HG03103 (cell line): ENCODE measurements at regions not wholly inside any gene's neighbourhood (a gene's known extent, or its start where the extent isn't known, plus 50 kb on each side); places are given as distances from the start of the nearest gene placed in this dataset.
"Not testable (repeated sequence)": the region's sequence is repeated elsewhere in the genome, so short reads cannot be mapped to it uniquely, and the experiment has no call there.

ENCODE experiments used
- ATAC-seq: cut with Tn5 transposase; IDR thresholded peaks from one replicate; pipeline ENCODE4 v1.9.1; 2021; ENCODE audit warnings: low read depth; ENCODE audit not compliant: unreplicated experiment

DNA sequence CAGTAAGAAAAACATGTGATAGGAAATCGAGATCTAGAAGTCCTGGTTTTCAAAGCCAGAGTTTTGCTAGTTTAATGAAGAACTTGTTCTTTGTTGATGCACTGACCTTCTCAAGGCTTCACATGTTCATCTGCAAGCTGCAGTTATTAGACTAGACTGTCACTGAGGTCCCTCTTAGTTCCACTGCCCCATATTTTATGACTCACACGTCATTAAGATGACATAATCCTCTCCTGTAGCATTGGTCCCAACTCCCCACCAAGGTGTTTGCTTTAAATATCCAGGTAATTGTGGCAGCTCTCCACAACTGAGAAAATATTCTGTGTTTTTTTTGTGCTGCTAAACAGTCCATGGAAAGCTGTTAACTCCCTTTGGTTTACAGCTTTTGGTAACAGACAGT, 149.7 kb downstream of the MREG start:
- no peak for ATAC-seq

DNA sequence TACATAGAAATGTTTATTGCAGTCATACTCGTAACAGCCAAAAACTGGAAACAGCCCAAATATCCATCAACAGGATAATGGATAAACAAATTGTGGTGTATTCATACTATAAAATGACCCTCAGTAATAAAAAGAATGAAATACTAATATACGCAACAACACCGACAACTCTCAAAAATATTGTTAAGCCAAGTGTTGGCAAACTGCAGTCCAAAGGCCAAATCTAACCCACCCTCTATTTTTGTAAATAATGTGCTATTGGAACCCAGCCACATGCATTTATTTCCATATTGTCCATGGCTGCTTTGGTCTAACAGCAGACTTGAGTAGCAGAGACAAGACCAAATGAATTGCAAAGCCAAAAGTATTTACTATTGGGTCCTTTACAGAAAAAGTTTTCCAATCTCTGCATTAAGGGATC, 151.0 kb downstream of the MREG start:
- no peak for ATAC-seq

DNA sequence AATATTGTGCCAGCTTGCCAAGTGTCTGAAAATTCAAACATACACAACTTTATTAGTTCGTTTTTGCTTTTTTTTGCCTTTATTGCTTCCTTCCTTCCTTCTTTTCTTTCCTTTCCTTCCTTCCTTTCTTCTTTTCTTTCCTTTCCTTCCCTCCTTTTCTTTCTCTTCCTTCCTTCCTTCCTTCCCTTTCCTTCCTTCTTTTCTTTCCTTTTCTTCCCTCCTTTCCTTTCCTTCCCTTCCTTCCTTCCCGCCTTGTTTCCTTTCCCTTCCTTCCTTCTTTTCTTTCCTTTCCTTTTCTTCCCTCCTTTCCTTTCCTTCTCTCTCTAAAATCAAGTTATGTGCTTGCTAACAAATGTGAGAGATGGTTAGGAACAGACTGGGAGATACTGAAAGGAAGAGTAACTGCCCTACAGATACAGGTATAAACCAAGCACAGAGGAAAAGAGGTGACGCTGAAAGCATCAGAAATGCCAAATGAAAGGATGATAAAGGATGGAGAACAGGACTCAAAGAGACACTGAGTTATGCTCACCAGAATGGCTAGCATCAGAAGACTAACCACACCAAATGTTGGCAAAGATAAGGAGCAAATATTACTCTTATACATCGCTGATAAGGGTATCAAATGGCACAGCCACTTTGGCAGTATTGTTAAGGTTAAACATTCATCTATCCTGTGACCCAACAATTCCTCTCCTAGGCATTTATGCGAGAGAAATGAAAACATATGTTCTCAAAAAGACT, 151.6 kb downstream of the MREG start:
- no peak for ATAC-seq

DNA sequence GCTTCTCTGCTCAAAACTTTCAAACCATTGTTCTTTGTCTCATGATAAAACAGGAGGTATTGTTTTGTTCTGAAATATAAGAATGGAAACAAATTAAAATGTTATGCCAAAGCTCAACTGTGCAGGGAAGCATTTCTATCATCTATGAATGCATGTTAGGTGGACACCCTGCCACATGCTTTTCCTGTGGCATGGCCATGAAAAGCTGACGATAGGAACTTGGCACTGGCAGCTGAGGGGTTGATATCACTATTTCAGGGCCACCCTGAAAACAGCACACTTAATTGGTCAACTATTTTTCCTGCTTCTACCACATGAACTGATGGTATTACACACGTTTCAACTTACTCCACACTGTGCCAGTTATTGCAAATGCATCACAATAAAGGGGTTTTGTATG, 157.3 kb downstream of the MREG start:
- ATAC-seq: no peak

DNA sequence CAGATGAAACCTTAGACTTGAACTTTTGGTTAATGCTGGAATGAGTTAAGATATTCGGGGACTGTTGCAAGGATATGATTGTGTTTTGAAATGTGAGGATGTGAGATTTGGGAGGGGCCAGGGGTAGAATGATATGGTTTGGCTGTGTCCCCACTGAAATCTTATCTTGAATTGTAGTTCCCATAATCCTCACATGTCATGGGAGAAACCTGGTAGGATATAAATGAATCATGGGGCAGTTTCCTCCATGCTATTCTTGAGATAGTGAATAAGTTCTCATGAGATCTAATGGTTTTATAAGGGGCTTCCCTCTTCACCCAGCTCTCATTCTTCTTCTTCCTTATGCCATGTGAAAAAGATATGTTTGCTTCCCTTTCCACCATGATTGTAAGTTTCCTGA, 158.0 kb downstream of the MREG start:
- ATAC-seq: not testable (repeated sequence)

DNA sequence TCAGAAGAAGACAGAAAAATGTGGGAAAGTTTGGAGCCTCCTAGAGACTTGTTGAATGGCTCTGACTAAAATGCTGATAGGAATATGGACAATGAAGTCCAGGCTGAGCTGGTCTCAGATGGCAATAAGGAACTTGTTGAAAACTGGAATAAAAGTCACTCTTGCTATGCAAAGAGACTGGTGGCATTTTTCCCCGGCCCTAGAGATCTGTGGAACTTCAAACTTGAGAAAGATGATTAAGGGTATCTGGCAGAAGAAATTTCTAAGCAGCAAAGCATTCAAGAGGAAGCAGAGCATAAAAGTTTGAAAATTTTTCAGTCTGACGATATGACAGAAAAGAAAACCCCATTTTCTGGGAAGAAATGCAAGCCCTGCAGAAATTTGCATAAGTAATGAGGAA, 159.3 kb downstream of the MREG start:
- ATAC-seq: no peak

DNA sequence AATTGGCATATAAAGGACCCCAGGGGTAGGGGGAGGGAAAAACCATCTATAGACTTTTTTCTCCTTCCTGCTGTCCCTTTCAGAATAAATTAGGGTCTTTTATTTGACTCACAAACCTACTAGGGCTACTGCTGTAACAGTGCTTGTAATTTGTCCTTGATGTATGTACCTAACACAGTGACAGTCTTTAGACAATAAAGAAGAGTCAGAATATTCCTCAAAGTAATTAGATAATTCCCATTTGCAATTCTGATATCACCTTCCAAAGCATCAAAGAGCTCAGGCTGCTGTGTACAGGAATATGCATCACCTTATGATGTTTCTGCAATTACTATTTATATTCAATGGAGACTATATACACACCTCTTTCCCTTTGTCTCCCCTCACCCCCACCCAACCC, 161.7 kb downstream of the MREG start:
- no peak for ATAC-seq

DNA sequence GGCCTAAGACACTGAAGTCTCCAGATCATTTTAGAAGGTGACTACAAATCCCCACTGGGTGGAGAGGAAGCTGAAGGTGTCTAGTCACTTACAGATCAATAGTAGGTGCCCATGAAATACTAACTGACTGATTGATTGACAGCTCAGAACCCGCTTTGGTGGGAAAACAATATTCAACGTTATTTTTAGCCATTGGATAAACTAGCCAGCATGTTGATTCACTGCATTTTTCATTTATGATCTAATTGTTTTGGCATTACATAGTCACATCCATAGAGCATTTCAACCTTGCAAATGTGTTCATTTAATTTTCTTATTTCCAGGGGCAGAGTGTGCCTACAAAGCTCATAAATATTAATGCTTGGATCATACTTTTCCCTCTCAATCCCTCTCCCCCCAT, 162.3 kb downstream of the MREG start:
- no peak for ATAC-seq

DNA sequence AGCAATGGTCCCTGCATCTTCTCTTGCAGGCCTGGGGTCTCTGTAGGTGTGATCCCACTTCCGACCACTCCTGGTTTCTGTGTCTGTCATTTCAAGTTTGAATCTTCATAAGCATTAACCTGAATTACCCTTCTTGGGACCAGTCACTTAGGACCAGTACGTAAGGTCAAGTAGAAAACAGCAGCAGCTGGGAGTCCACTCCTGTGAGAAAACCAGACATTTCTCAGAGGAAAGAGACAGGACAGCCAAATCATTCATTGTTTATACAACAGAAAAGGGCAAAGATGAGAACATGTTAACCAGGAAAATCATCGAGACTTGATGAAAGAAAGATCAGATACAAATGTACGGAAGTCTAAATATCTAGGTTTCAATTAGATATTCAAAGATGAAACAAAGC, 163.0 kb downstream of the MREG start:
- no peak for ATAC-seq

DNA sequence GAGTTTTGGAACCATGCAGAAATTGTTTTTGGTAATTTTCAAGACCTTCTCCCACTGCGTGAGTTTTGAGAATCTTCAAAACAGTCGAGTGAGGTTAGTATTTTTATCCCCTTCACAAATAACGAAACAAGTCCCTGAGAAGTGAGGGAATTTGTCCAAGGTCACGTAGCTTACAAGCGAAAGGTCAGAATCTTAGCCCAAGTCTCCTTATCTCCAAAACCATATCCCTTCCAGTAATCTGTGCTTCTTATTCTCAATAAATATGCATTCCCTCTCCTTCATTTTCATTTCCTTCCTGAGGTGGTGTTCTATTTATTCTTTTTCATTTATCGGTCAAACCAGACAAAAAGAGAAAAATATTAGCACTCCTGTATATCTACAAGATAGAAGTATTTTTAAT, 163.6 kb downstream of the MREG start:
- ATAC-seq: no peak

DNA sequence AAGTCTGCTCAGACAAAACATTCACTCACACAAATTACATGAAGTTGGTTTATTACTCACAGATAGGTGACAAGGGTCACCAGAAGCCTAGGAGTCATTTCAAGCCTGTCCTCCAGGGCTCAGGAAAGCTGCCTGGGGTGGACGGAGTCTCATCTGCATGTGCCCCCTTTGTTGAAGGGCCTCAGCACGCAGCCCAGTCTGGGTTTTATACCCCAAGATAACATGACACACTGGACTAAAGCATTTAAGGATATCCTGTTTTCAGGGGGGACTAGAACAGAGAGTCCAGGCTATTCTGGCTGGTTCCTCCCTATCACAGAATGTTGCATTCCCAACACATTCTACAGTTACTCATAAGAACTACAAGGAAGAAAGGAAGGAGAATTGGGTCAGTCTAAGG, 164.7 kb downstream of the MREG start:
- ATAC-seq: no peak

DNA sequence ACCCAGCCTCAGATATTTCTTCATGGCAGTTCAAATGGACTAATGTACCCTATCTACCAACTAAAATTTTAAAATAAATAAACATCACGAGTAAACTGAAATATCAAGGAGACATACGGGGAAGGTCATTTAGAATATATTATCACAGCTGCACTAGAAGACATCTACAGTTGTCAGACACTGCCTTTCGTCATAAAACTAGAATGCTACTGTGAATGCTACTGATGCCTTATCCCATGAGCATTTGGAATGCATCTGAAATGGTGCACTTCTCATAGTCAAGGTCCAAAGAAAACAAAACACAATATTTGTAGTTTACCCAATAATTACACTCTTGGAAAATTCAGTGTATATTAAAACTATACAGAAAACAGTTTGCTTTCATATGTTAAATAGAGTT, 165.2 kb downstream of the MREG start:
- no peak for ATAC-seq

DNA sequence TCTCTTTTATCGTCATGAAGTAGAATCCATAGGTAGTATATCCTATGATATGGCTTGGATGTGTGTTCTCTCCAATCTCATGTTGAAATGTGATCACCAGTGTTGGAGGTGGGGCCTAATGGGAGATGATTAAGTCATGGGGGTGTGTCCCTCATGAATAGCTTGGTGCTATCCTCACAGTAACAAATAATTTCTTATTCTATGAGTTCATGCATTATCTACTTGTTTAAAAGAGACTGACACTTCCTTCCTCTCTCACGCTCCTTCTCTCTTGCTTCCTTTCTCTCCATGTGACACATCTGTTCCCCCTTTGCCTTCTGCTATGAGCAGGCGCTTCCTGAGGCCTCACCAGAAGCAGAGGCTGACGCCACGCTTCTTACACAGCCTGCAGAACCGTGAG, 165.6 kb downstream of the MREG start:
- no peak for ATAC-seq

DNA sequence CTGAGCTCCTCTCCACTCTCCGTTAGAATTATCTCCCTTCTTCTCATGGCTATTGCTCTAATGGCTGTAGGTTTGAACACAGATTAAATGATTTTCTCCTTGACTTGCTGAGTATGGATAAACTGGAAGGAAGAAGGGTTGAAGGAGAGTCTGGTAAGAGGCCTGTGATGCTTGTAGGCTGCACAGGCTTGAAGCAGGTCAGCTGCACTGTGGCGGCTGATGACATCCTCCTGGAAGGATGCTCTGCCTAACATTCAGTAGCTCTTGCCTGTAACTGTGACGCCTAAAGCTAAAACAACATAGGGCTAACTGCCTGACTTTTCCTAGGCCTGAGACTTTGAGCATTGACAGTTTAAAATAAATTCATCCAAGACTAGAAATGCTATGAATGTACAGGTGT, 166.3 kb downstream of the MREG start:
- ATAC-seq: no peak

DNA sequence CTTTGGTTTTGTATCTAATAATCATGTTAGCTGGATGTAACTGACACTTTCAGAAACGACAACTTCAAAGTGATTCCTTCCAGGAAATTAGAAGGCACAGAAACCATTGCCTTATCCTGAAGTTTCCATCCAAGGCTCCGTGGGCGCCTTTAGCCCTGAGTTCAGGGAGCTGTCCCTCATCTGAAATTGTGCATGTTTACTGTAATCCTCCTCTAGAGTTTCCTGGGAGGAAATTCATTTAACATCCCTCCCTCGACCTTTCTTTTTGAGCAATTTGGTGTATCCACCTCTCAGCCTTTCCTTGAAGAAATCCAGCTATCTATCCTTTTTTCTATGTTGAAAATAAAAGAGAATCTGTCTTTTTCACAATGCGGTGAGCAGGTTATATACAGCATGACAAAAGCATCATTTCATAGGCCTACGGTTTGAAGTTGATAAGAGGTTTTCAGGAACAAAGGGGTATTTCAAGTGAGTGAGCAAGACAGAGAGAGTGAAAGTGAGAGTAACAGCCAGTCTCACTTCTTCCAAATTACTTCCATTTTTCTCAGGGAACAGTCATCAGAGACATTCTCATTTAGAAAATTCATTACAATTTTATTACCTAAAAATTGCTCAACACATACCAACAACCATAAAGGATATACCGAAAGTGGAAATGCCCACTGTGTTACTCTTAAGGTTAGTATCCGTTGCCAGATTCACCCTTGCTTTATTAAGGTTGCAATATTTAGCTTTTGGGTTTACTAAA, 167.3 kb downstream of the MREG start:
- ATAC-seq: peak; percentile 86

DNA sequence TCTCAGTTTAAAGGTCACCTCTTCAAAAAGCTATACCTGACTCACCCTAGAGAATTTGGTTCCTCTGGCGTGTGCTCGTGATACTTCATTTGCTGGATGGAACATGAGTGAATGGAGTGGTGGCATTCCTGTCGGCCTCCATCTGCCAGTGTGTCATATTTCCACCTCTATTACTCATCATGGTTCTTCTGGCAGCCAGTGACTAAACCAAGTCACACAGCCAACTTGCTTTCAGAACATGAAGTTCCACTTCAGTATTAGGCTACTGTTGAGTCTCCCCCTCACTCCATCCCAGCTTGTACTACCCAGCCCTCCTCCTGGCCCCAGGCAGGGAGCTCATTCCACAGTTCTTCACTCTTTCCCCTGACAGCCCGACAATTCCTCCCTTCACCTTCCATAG, 169.8 kb downstream of the MREG start:
- ATAC-seq: no peak

DNA sequence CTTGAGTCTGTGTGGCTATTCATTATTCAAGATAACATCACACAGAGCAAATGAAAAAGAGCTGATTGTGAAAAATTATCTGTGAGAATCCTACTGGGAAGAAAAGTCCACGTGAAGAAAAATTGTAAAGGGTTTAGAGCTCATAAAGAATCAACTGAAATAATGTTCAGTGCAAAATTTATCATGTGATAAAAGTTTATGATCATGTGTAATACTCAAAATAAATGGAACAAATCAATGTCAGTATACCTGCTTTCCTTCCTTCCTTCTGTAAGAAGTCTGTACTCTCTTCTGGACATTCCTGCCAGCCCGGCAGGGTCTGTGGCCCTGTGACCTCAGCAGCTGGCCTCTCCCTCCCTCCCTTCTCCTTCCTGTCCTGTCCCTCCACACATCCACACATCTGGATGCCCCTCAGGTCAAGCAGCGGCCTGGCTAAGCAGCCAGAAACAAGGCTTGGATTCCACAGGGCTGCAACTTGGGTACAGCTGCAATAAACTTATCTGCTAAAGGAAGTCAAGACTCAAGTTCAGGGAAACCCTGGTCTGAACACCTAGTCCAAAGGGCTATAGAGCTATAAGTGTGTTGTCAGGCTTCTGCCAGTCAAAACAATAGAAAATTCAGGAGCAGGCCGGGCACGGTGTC, 172.1 kb downstream of the MREG start:
- no peak for ATAC-seq

DNA sequence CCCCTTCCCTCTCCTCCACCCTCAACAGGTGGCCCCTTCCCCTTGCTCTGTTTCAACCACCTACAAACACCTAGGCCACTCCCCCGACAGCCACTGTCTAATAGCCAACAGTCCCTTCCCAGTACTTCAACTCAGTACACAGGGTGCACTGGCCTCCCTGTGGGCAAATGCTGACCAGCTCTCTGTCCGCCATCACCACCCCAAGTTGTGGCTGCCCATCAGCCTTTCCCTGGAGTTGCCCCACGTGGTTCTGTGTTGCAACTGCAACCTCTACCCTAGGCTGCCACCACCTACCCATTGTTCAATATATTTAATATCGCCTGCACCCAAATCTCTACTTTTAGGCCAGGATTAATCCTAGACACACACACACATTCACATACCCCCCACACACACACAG, 173.5 kb downstream of the MREG start:
- ATAC-seq: no peak

DNA sequence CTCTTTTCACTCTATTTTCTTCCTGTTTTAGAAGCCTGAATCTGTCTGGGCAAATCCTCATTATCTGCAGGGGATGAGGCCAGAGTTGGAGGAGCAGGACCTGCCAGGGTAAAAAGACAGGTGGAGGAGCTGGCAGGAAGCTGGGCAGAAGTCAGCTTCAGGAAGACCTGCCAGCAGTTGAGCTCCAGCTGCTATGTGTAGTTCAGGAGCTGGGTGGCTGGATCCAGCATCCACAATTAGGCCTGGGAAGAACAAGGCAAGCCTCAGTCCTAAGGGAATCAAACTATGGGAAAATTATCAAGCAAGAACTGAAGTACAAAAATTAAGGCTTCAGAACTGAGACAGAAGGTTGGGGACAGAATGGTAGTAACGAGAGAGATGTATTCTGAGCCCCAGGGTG, 174.0 kb downstream of the MREG start:
- no peak for ATAC-seq

DNA sequence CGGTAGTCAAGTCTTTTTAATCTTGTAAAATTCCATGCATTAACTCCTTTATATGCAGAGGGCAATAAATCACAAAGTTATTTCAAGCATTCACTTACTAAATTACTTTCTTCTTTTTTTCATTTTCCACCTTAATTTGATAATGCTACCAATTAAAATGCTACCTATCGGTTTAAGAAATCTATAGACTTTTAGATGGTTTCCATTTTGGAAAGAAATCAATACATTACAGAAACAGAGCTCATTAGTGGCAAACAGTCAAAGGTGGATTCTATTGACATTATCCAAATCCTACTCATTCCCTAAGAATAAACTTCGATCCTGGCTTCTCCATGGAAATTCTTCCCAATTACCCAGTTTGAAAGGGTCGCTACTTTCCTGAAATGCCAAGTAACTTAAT, 176.5 kb downstream of the MREG start:
- ATAC-seq: no peak

DNA sequence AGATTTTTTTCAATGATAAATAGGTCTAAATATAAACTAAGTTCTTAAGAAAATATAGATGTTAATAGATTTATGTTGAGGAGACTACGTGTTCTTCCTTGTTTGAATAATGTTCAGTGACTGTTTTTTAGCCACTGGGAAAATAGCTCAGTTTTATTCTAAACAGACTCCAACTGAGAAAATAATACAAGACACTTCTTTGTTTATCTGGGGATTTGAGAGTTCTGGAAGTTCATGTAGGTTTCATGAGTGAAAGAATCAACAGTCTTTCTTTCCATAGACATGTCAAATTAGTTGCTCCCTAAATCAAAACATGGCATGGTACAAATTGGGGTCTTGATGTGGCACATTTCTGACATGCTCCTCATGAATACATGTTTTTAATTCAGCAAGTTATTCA, 177.7 kb downstream of the MREG start:
- no peak for ATAC-seq

DNA sequence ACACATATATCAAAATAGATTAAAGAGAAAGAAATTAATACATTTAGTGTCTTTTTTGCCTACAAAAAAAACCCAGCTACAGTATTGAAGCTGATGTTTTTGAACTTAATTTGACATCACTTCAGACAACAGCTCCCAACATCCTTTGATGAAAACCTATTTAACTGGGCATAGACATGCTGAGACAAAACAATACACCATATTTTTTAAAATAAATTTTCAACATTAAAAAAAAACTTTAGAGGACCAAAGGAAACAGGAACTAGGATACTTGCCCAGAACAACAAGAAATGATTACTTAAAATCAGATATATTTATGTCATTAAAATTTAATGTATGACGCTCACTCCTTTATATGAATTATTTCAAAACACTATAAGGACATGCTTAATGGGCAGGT, 178.1 kb downstream of the MREG start:
- no peak for ATAC-seq
